LHCN-M2 (cell line): ENCODE measurements at regions not wholly inside any gene's neighbourhood (a gene's known extent, or its start where the extent isn't known, plus 50 kb on each side); places are given as distances from the start of the nearest gene placed in this dataset.
"Not testable (repeated sequence)": the region's sequence is repeated elsewhere in the genome, so short reads cannot be mapped to it uniquely, and the experiment has no call there.

Experiments used
- DNase-seq: peaks from one replicate; pipeline ENCODE4 v3.0.0-alpha.2; 2012; ENCODE audit warnings: low read depth

DNA sequence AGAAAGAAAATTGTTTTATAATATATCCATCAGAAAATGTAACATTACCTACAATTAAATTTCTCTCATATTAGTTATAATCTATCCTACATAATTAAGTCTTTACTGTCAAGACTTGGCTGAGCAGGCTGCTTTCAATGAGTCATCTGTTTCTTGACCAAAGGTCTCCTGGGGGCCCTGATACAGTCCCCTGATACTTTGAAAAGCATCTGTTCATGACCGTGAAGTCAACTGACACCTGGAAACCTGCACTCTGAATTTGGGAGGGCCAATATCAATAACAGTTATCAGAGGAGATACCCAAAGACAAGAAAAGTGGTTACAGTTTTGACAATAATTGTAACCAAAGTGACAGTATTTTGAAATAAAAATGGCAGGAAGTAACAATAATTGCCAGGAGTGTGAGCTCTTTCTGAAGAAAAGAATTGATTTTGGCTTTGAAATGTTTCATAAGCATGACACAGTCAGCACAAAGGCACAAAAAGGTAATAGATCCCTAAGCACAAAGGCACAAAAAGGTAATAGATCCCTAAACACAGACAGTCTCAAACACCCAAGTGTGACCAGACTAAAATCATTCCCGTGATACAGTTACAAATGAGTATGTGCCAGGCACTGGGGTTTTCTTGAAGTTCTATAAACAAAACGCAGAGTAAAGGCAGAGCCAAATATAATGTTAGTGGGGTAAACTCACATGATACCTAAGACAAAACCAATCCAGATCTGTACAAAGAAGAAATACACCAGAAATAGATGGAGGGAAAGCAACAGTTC, 260.7 kb downstream of the PLOD2 start:
- DNase-seq: peak; percentile 41

- DNase-seq: no peak
These were observed 258.8 kb downstream of the PLOD2 start for GRCh38 chr3:145902166-145902565.

DNA sequence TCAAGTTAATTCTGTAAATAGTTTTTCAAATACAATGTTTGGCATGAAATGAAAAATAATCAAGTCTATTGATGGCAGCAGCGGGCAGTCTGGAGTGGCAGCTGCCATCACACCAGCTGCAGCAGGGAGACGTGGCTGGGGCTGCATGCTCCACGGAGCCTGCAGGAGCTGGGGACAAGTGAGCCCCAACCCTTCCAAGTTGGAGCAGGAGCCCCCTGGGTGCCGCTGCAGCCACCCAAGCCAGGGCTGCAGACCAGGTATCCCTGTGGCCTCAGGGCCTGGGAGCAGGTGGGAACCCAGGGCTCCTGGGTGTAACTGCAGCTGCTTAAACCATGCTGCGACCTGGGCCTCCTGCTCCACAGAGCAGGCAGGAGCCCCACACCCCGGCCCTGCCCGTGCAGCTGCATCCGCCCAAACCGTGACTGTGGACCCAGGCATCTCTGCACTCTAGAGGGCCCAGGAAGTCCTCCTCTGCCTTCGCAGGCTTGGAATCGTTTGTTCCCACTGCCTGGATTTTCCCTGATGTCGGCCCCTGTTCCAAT, 257.4 kb downstream of the PLOD2 start:
- DNase-seq: no peak

DNA sequence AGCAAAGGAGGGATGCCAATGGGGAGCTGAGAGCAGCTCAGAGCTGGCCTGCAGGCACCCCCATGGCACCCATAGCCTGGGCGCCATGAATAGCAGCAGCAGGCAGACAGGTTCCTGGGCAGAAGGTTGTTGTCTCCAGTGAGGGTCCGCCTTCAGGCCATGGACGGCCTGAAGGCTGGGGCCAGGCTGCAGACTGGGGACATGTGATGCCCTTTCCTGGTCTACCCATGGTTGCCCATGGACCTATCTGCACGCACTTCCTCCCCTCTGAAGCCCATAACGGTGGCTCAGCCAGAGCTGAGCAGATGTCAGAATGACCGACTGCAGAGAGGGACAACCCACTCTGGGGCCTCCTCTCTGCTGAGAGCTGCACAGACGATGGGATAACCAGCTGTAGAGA, 256.8 kb downstream of the PLOD2 start:
- DNase-seq: no peak

- no peak for DNase-seq
These were observed 254.7 kb downstream of the PLOD2 start for GRCh38 chr3:145906301-145906700.

GRCh38 chr3:145906755-145907154, 254.2 kb downstream of the PLOD2 start:
- no peak for DNase-seq

- peak; percentile 10 for DNase-seq
These were observed 250.0 kb downstream of the PLOD2 start for GRCh38 chr3:145911016-145911415.

- no peak for DNase-seq
These were observed 245.2 kb downstream of the PLOD2 start for GRCh38 chr3:145915787-145916186.

DNA sequence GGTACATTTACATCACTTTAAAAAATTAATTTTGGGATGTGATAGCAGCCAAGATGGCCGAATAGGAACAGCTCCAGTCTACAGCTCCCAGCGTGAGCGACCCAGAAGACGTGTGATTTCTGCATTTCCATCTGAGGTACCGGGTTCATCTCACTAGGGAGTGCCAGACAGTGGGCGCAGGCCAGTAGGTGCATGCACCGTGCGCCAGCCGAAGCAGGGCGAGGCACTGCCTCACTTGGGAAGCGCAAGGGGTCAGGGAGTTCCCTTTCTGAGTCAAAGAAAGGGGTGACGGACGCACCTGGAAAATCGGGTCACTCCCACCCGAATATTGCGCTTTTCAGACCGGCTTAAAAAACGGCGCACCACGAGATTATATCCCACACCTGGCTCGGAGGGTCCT, 233.2 kb downstream of the PLOD2 start:
- not testable (repeated sequence) for DNase-seq

GRCh38 chr3:145936971-145937370, 224.0 kb downstream of the PLOD2 start:
- DNase-seq: peak; percentile 63

DNA sequence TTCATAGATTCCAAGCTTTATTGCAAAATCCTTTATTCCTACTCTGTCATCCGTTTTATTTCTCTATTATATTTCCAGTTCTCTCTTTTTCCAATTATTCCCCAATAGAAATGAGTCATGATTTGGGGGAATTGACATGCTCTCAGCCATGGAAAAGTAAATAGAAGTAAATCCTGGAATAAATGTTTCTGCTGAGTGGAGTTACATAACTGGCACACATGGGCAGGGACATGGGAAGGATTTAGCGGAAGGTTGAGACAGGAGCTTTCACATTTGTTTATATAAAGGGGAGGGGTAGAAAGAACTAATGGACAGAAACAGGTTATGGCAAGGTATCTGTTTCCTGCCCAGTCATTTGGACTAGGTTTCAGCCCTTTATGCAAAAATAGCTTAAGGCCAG, 221.6 kb downstream of the PLOD2 start:
- DNase-seq: no peak

GRCh38 chr3:145942052-145942451, 218.9 kb downstream of the PLOD2 start:
- DNase-seq: peak; percentile 54

GRCh38 chr3:145943952-145944351, 217.0 kb downstream of the PLOD2 start:
- DNase-seq: no peak

- DNase-seq: no peak
These were observed 209.5 kb downstream of the PLOD2 start for GRCh38 chr3:145951441-145951840.

DNA sequence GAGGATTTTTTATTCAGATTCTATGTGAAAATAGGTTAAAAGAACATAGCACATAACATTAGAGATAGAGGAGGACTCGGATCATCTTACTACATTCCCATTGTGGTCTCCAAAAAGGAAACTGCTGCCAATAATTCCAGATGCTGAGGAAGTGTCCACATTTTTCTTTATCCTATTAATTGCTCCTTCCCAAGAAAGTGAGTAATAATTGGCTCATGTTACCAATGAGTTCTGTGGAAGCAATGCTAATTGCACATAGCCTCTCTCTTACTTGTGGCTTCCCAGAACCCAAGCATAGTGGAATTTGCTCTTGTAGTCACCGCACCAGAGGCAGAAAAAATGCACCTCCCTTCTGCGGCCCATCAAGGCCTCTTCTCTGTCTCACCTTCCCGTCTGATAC, 208.4 kb downstream of the PLOD2 start:
- DNase-seq: peak; percentile 95

DNA sequence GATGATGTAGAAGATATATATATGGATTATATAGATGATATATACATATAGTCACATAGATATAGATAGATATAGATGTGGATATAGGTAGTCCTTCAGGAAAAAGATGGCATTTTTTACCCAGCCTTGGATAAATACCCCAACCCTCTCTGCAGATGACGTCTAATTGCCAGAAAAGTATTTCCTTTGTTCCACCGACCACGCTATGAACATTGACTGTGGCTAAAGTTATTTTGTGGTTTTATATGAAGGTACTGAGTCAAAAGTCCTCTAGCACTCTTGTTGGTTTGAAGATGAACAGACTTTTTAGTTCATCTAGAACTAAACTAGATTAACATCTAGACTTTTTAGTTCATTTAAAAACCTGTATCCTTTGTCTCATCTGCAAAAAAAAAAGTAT, 207.7 kb downstream of the PLOD2 start:
- DNase-seq: peak; percentile 78

- DNase-seq: peak; percentile 35
These were observed 201.4 kb downstream of the PLOD2 start for GRCh38 chr3:145959457-145960088.

DNA sequence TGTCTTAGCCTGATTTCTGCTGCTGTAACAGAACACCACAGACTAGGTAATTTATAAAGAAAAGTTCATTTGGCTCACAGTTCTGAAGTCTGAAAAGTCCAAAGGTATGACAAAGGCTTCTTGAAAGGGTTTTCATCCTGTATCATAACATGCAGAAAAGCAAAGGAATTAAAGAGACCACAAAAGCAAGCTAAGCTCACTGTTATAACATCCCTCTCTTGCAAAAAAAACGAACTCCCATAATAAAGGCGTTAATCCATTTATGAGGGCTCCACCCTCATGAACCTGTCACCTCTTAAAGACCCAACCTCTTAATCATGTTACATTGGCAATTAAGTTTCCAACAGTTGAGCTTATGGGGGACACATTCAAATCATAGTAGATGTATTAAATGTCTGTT, 197.9 kb downstream of the PLOD2 start:
- no peak for DNase-seq

DNA sequence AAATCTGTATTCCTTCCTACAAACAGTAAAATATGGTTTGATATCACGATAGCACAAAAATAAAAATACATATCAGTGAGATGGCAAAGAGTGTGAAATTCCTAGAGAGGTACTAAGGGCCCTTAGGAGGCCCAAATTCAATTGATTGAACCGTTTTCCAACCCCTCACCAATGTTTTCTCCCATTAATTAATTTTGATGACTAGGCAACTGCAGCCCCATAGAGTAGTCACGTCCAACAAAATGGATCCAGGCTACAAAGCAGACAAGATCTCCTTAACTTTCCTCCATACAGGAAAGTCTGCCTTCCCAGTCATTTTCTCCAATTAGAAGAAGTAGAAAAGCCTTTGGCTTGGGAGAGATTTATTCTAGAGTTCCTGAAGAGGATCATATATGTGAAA, 193.9 kb downstream of the PLOD2 start:
- DNase-seq: no peak

DNA sequence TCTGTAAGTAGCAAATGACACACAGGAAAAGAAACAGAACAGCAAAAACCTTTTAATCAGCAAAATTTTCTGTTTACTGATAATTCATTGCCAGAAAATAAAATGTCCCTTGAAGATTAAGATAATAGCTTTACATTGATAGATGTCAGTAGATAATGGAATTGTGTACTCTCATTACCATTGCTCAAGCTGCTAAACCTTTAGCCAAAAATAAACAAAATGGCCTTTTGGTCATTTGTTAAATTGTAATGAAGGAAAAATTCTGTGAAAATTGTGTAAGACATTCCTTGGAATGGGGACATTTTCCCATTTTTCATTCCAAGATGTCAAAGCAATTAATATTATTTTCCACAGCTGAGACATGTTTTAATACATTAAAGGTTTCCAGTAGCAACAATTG, 189.8 kb downstream of the PLOD2 start:
- DNase-seq: no peak

DNA sequence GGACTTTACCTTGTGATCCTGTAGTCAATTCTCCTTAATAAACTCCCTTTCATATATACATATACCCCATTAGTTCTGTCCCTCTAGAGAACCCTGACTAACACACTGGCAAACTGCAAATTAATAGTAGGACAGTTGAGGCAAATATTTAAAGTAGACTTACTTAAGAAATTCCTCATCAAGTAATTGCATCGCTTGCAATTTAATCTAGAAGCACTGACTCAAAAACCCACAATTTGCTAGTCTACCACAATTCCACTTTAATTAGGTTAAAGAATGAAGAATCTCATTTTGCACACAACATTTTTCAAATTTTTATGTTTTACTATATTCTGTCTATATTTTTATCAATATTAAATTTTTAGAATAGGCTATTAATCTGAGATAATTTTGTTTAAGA, 188.1 kb downstream of the PLOD2 start:
- DNase-seq: no peak

- peak; percentile 12 for DNase-seq
These were observed 179.9 kb downstream of the PLOD2 start for GRCh38 chr3:145981056-145981455.

- DNase-seq: no peak
These were observed 177.9 kb downstream of the PLOD2 start for GRCh38 chr3:145983101-145983500.
